GM12878 (cell line): ENCODE measurements at regions not wholly inside any gene's neighbourhood (a gene's known extent, or its start where the extent isn't known, plus 50 kb on each side); places are given as distances from the start of the nearest gene placed in this dataset.

Source experiments
- ATAC-seq: fragments of 200-7000 bp; cut with Tn5 transposase; 3 replicates; pipeline ENCODE4 v1.9.1; 2020; ENCODE audit warnings: mild to moderate bottlenecking, moderate library complexity
- BruUV-seq: library from RNA; stranded (reverse); fragments of 400-500 nt; replicated peaks from 2 replicates; lab custom pipeline; 2021; lab: Mats Ljungman, UMichigan
- CTCF ChIA-PET: fragments of 300-600 bp; sonication (Branson Sonifier 250); formaldehyde crosslinking; extraction: SDS; loops from one replicate; lab custom pipeline; 2021; ENCODE audit warnings: inconsistent platforms; lab: Yijun Ruan, JAX
- POLR2A ChIA-PET: fragments of 350-600 bp; formaldehyde crosslinking; extraction: SDS; loops from one replicate; lab custom pipeline; 2021; ENCODE audit warnings: inconsistent platforms; lab: Charles Lee
- RAD21 ChIA-PET: fragments of 300-600 bp; sonication (Branson Sonifier 250); formaldehyde crosslinking; loops from one replicate; lab custom pipeline; 2023; ENCODE audit warnings: antibody characterized with exemption; ENCODE audit not compliant: unreplicated experiment; lab: Charles Lee
- SMC1A ChIA-PET: fragments of 300-600 bp; sonication (Branson Sonifier 250); formaldehyde crosslinking; loops from one replicate; lab custom pipeline; 2023; ENCODE audit not compliant: unreplicated experiment, uncharacterized antibody; lab: Charles Lee
- DNase-seq: peaks from one replicate; pipeline ENCODE4 v3.0.0-alpha.2; 2011; ENCODE audit warnings: low read depth, low spot score
- FAIRE-seq: peaks from 3 replicates; lab custom pipeline; 2011; peaks lifted over from hg19 to GRCh38; lab: Jason Lieb, UNC
- H2AFZ ChIP-seq: 2 replicates; pipeline ENCODE4 v1.6.0; 2011; ENCODE audit warnings: low read depth, low read length, control low read depth; ENCODE audit not compliant: control insufficient read depth
- H3K27ac ChIP-seq: 2 replicates; pipeline ENCODE4 v1.5.1; 2011; ENCODE audit warnings: control low read depth; ENCODE audit not compliant: control insufficient read depth, insufficient read depth
- H3K27me3 ChIP-seq, 2 experiments: replicated peaks in 1 of 2; 2 replicates each; pipeline versions ENCODE4 v1.6.0 to v1.6.1; 2011; ENCODE audit warnings: low read length in 1 of 2; ENCODE audit not compliant: control insufficient read depth in 2 of 2, insufficient read depth in 2 of 2
- H3K36me3 ChIP-seq, 2 experiments: 2 replicates each; pipeline ENCODE4 v1.5.1; 2011; ENCODE audit warnings: low read length in 1 of 2; ENCODE audit not compliant: control insufficient read depth in 2 of 2, insufficient read depth in 2 of 2
- H3K4me1 ChIP-seq: 2 replicates; pipeline ENCODE4 v1.6.1; 2011; ENCODE audit warnings: mild to moderate bottlenecking, low read length, moderate library complexity, mixed read lengths; ENCODE audit not compliant: control insufficient read depth, insufficient read depth
- H3K4me2 ChIP-seq: 2 replicates; pipeline ENCODE4 v1.6.0; 2011; ENCODE audit warnings: control low read depth; ENCODE audit not compliant: control insufficient read depth, insufficient read depth
- H3K4me3 ChIP-seq: fragments of 200-600 bp; sonication (generic); 2 replicates; pipeline ENCODE4 v1.5.1; 2016
- H3K79me2 ChIP-seq: 2 replicates; pipeline ENCODE4 v1.6.0; 2011; ENCODE audit warnings: low read length; ENCODE audit not compliant: control insufficient read depth, insufficient read depth
- H3K9ac ChIP-seq: 2 replicates; pipeline ENCODE4 v1.8.0; 2011; ENCODE audit warnings: low read length, control low read depth, mixed read lengths; ENCODE audit not compliant: control insufficient read depth, insufficient read depth
- H3K9me3 ChIP-seq: replicated peaks from 3 replicates; pipeline ENCODE4 v1.5.1; 2011; ENCODE audit warnings: mild to moderate bottlenecking, low read length; ENCODE audit not compliant: control insufficient read depth, insufficient read depth
- H4K20me1 ChIP-seq: 2 replicates; pipeline ENCODE4 v1.6.0; 2011; ENCODE audit not compliant: control insufficient read depth, insufficient read depth
- CBFB ChIP-seq: IDR thresholded peaks from 2 replicates; pipeline ENCODE4 v1.6.1; 2016; ENCODE audit warnings: antibody characterized with exemption, low read depth
- CHD2 ChIP-seq: IDR thresholded peaks from 2 replicates; pipeline ENCODE4 v1.6.1; 2011; ENCODE audit warnings: low read depth, low read length, improper control_type of control experiment, borderline replicate concordance
- E2F8 ChIP-seq: fragments of 450-650 bp; IDR thresholded peaks from 2 replicates; pipeline ENCODE4 v1.6.1; 2018; ENCODE audit warnings: mild to moderate bottlenecking, low read depth, moderate library complexity; ENCODE audit not compliant: partially characterized antibody
- EED ChIP-seq: sonication (generic); IDR thresholded peaks from 2 replicates; pipeline ENCODE4 v1.6.1; 2016; ENCODE audit warnings: antibody characterized with exemption, low read depth
- ESRRA ChIP-seq: IDR thresholded peaks from 2 replicates; pipeline ENCODE4 v1.6.1; 2012; ENCODE audit warnings: mild to moderate bottlenecking, low read length, improper control_type of control experiment
- HDAC2 ChIP-seq: fragments of 200-600 bp; sonication (generic); IDR thresholded peaks from 2 replicates; pipeline ENCODE4 v1.6.1; 2017
- IRF3 ChIP-seq: fragments of 450-650 bp; IDR thresholded peaks from 2 replicates; pipeline ENCODE4 v1.6.1; 2014; ENCODE audit warnings: mild to moderate bottlenecking
- JUNB ChIP-seq: IDR thresholded peaks from 2 replicates; pipeline ENCODE4 v1.6.1; 2016; ENCODE audit warnings: antibody characterized with exemption, mild to moderate bottlenecking
- LARP7 ChIP-seq: fragments of 450-650 bp; IDR thresholded peaks from 2 replicates; pipeline ENCODE4 v1.6.1; 2017; ENCODE audit warnings: mild to moderate bottlenecking
- NRF1 ChIP-seq: conservative IDR thresholded peaks from 2 replicates; pipeline ENCODE4 v1.6.1; 2011; ENCODE audit warnings: mild to moderate bottlenecking, low read depth, low read length, improper control_type of control experiment
- POLR2AphosphoS2 ChIP-seq: IDR thresholded peaks from 2 replicates; pipeline ENCODE4 v1.6.1; 2011; ENCODE audit warnings: low read depth, mild to moderate bottlenecking, low read length, improper control_type of control experiment, moderate library complexity
- SMAD1 ChIP-seq: fragments of 450-650 bp; IDR thresholded peaks from 2 replicates; pipeline ENCODE4 v1.6.1; 2018; ENCODE audit warnings: mild to moderate bottlenecking, low read depth; ENCODE audit not compliant: partially characterized antibody
- ZBTB11 ChIP-seq: fragments of 450-650 bp; formaldehyde crosslinking; IDR thresholded peaks from 2 replicates; pipeline ENCODE4 v1.5.0; 2022; ENCODE audit warnings: mild to moderate bottlenecking, missing genetic modification characterization
- ZSCAN29 ChIP-seq: fragments of 450-650 bp; IDR thresholded peaks from 2 replicates; pipeline ENCODE4 v1.6.1; 2017; ENCODE audit warnings: mild to moderate bottlenecking, moderate library complexity
- WGBS: methylation state at CpG from one replicate; pipeline ENCODE4 v1.1.6; 2016; ENCODE audit warnings: low lambda C conversion rate; ENCODE audit not compliant: insufficient replicate concordance, insufficient coverage; ENCODE audit errors: missing lambda C conversion rate; 5-methylcytosine and 5-hydroxymethylcytosine counted together
- in situ Hi-C: fragments of 300-500 bp; cut with MboI; formaldehyde crosslinking; loops from 9 replicates; pipeline ENCODE4 v1.14.3; 2018; ENCODE audit warnings: mixed read lengths
- intact Hi-C: fragments of 100-400 bp; cut with micrococcal nuclease; formaldehyde crosslinking; loops from one replicate; pipeline ENCODE4 v1.14.2; 2022; ENCODE audit not compliant: unreplicated experiment

- ChIA-PET RAD21 (no interaction called here), CTCF (no interaction called here), POLR2A (no interaction called here), SMC1A (no interaction called here)
- DNase-seq (no peak), FAIRE-seq (no peak), ATAC-seq (no peak)
- no peak overlapping the region for H3K9ac ChIP-seq
- H2AFZ ChIP-seq, result no peak overlapping the region
- no peaks in the 10 kb centered on the region; the same call in 2 of the 3 replicates for H3K9me3 ChIP-seq
- no peaks in the 10 kb centered on the region for H3K4me1 ChIP-seq
- H3K27me3 ChIP-seq, result no peaks in the 10 kb centered on the region
- TF ChIP-seq ZSCAN29, result no peak
- no peak for TF ChIP-seq EED
- no peak for TF ChIP-seq IRF3
- TF ChIP-seq CBFB, result no peak
- no peak for TF ChIP-seq CHD2
- TF ChIP-seq HDAC2, result no peak
- no peak for TF ChIP-seq E2F8
- no peak for TF ChIP-seq POLR2AphosphoS2
- TF ChIP-seq NRF1, result no peak
- TF ChIP-seq SMAD1, result no peak
- no peak for TF ChIP-seq ESRRA
- no peak for TF ChIP-seq LARP7
- TF ChIP-seq ZBTB11 (CRISPR knock-in tag), result no peak
- no peak for TF ChIP-seq JUNB
- in situ Hi-C loops, result no loop called here
- intact Hi-C loops, result no loop called here
- no peak overlapping the region for H3K4me3 ChIP-seq
- WGBS, result 16% methylated on average over 20 of the region's 20 CpGs
- no peaks in the 10 kb centered on the region for H4K20me1 ChIP-seq
- H3K79me2 ChIP-seq, result no peaks in the 10 kb centered on the region
- H3K36me3 ChIP-seq, result no peaks in the 10 kb centered on the region
- BruUV-seq, result no TSS peak
- H3K27ac ChIP-seq, result no peak overlapping the region
- no peak overlapping the region for H3K4me2 ChIP-seq
Measured at GRCh38 chr22:47386812-47387510, 624.5 kb downstream of the TBC1D22A start.
